B cell (primary cell): ENCODE measurements at regions not wholly inside any gene's neighbourhood (a gene's known extent, or its start where the extent isn't known, plus 50 kb on each side); places are given as distances from the start of the nearest gene placed in this dataset.

Source experiments
- ATAC-seq: fragments of 200-7000 bp; cut with Tn5 transposase; one replicate; pipeline ENCODE4 v1.10.0; 2021; ENCODE audit warnings: low read depth, mild to moderate bottlenecking, moderate number of reproducible peaks, moderate library complexity
- CTCF ChIA-PET: fragments of 350-600 bp; sonication (Branson Sonifier 250); formaldehyde crosslinking; loops from one replicate; lab custom pipeline; 2021; ENCODE audit warnings: antibody characterized with exemption, inconsistent platforms; lab: Charles Lee
- POLR2A ChIA-PET: fragments of 350-600 bp; sonication (Branson Sonifier 250); formaldehyde crosslinking; loops from one replicate; lab custom pipeline; 2021; ENCODE audit warnings: antibody characterized with exemption; lab: Charles Lee
- DNase-seq: peaks from one replicate; pipeline ENCODE4 v3.0.0; 2013
- H2AFZ ChIP-seq: 2 replicates; pipeline ENCODE4 v1.6.1; 2012; ENCODE audit warnings: mild to moderate bottlenecking, low read depth, low read length; ENCODE audit not compliant: insufficient read depth, poor library complexity, severe bottlenecking
- H3K27ac ChIP-seq, 2 donors: 1 replicate in 1 of 2; 2 replicates in 1 of 2; pipeline ENCODE4 v1.5.1; 2012 to 2013; ENCODE audit warnings: low read length in 2 of 2, mild to moderate bottlenecking in 2 of 2, moderate library complexity in 1 of 2
- H3K27me3 ChIP-seq, 4 experiments: fragments of 200-600 bp in 1 of 4; sonication (generic) in 1 of 4; replicated peaks in 1 of 4; 1 replicate in 2 of 4; 2 replicates in 2 of 4; pipeline versions ENCODE4 v1.6.1 to v1.7.0; 2013 to 2016; ENCODE audit warnings: low read length in 3 of 4, mild to moderate bottlenecking in 2 of 4, mixed read lengths in 1 of 4, moderate library complexity in 1 of 4; ENCODE audit not compliant: insufficient read depth in 4 of 4, control insufficient read depth in 3 of 4; ENCODE audit errors: control extremely low read depth in 1 of 4
- H3K36me3 ChIP-seq, 2 experiments: replicated peaks in 1 of 2; 1 replicate in 1 of 2; 2 replicates in 1 of 2; pipeline versions ENCODE4 v1.6.1 to v1.7.1; 2013; ENCODE audit warnings: low read length in 1 of 2; ENCODE audit not compliant: insufficient read depth in 2 of 2, control insufficient read depth in 1 of 2; ENCODE audit errors: control extremely low read depth in 1 of 2, extremely low read depth in 1 of 2
- H3K4me1 ChIP-seq, 2 donors: fragments of 200-600 bp in 1 of 2; sonication (generic) in 1 of 2; 1 replicate in 1 of 2; 2 replicates in 1 of 2; pipeline versions ENCODE4 v1.5.1 to v1.6.1; 2013 to 2017; ENCODE audit warnings: low read length in 2 of 2; ENCODE audit not compliant: control insufficient read depth in 2 of 2, insufficient read depth in 2 of 2
- H3K4me2 ChIP-seq: replicated peaks from 2 replicates; pipeline ENCODE3; 2012; ENCODE audit warnings: mild to moderate bottlenecking, low read depth, low read length; ENCODE audit not compliant: poor library complexity, severe bottlenecking
- H3K4me3 ChIP-seq, 5 experiments: fragments of 200-600 bp in 1 of 5; sonication (generic) in 1 of 5; 1 replicate in 3 of 5; 2 replicates in 2 of 5; pipeline versions ENCODE4 v1.5.1 to v1.7.0; 2011 to 2016; ENCODE audit warnings: low read length in 4 of 5, mild to moderate bottlenecking in 4 of 5, low read depth in 2 of 5, control low read depth in 1 of 5, moderate library complexity in 1 of 5; ENCODE audit not compliant: insufficient read depth in 1 of 5; ENCODE audit errors: control extremely low read depth in 1 of 5, extremely low read depth in 1 of 5
- H3K79me2 ChIP-seq: fragments of 200-600 bp; sonication (generic); one replicate; pipeline ENCODE4 v1.6.0; 2016; ENCODE audit warnings: low read length; ENCODE audit not compliant: control insufficient read depth, insufficient read depth
- H3K9ac ChIP-seq: fragments of 200-600 bp; sonication (generic); 2 replicates; pipeline ENCODE4 v1.6.1; 2017; ENCODE audit warnings: mild to moderate bottlenecking, low read length, moderate library complexity
- H3K9me3 ChIP-seq, 3 donors: one replicate each; pipeline versions ENCODE4 v1.6.1 to v1.7.1; 2013; ENCODE audit warnings: low read length in 2 of 3; ENCODE audit not compliant: control insufficient read depth in 2 of 3, insufficient read depth in 1 of 3; ENCODE audit errors: control extremely low read depth in 1 of 3
- H4K20me1 ChIP-seq: 2 replicates; pipeline ENCODE4 v1.6.0; 2012; ENCODE audit warnings: mild to moderate bottlenecking, low read length; ENCODE audit not compliant: insufficient read depth, control insufficient read depth, poor library complexity, severe bottlenecking
- H3K27ac Mint-ChIP-seq: one replicate; pipeline ENCODE4 v1.8.0; 2021; ENCODE audit warnings: mixed read lengths
- H3K27me3 Mint-ChIP-seq: one replicate; pipeline ENCODE4 v1.8.0; 2021; ENCODE audit warnings: mixed read lengths
- H3K4me1 Mint-ChIP-seq: one replicate; pipeline ENCODE4 v1.8.0; 2021; ENCODE audit warnings: mixed read lengths
- H3K4me3 Mint-ChIP-seq: one replicate; pipeline ENCODE4 v1.8.0; 2021; ENCODE audit warnings: mixed read lengths
- H3K9me3 Mint-ChIP-seq: one replicate; pipeline ENCODE4 v1.8.0; 2022; ENCODE audit warnings: mixed read lengths; ENCODE audit not compliant: insufficient read depth
- EZH2 ChIP-seq: IDR thresholded peaks from 2 replicates; pipeline ENCODE4 v1.6.1; 2012; ENCODE audit warnings: borderline replicate concordance, low read depth, mild to moderate bottlenecking, moderate library complexity, low read length; ENCODE audit not compliant: insufficient read depth, poor library complexity, severe bottlenecking
- WGBS: methylation state at CpG from one replicate; pipeline ENCODE4 v1.1.5; 2013; ENCODE audit warnings: missing lambda C conversion rate; ENCODE audit not compliant: insufficient coverage; 5-methylcytosine and 5-hydroxymethylcytosine counted together
- intact Hi-C: fragments of 100-400 bp; cut with micrococcal nuclease; formaldehyde crosslinking; loops from one replicate; pipeline ENCODE4 v1.10.0; 2022
- TF ChIP-seq, protein P1 (sequence below): fragments of 200-600 bp; IDR thresholded peaks from one replicate; pipeline ENCODE4 v1.8.0; 2022; ENCODE audit warnings: antibody characterized with exemption, mild to moderate bottlenecking

- ATAC-seq (no peak), DNase-seq (no peak)
- peak overlapping the region; percentile 21 for H3K4me3 Mint-ChIP-seq
- H3K27me3 Mint-ChIP-seq: no peaks in the 10 kb centered on the region
- Histone ChIP-seq H3K36me3 (peaks cover 0 to 1% of the 10 kb centered on the region in 2 experiments), H3K9me3 (no peaks in the 10 kb centered on the region), H4K20me1 (no peaks in the 10 kb centered on the region), H3K4me1 (peaks cover 34 to 37% of the 10 kb centered on the region in 2 donors), H3K4me2 (peak overlapping the region; percentile 7), H3K79me2 (no peaks in the 10 kb centered on the region), H2AFZ (no peak overlapping the region), H3K9ac (no peak overlapping the region), H3K27me3 (no peaks in the 10 kb centered on the region), H3K4me3 (no peak overlapping the region), H3K27ac (no peak overlapping the region)
- no peak for TF ChIP-seq EZH2
- TF ChIP-seq, protein P1, sequence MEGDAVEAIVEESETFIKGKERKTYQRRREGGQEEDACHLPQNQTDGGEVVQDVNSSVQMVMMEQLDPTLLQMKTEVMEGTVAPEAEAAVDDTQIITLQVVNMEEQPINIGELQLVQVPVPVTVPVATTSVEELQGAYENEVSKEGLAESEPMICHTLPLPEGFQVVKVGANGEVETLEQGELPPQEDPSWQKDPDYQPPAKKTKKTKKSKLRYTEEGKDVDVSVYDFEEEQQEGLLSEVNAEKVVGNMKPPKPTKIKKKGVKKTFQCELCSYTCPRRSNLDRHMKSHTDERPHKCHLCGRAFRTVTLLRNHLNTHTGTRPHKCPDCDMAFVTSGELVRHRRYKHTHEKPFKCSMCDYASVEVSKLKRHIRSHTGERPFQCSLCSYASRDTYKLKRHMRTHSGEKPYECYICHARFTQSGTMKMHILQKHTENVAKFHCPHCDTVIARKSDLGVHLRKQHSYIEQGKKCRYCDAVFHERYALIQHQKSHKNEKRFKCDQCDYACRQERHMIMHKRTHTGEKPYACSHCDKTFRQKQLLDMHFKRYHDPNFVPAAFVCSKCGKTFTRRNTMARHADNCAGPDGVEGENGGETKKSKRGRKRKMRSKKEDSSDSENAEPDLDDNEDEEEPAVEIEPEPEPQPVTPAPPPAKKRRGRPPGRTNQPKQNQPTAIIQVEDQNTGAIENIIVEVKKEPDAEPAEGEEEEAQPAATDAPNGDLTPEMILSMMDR: no peak
- intact Hi-C loops: loop anchor here (1.0 to 10.0 kb wide), 4 partner anchors 9 to 258 kb away; no protein-coding TSS in a partner anchor
- no CpG with 5 or more reads among the region's 1 CpG for WGBS
- H3K4me1 Mint-ChIP-seq: peaks cover 38% of the 10 kb centered on the region
- no peak overlapping the region for H3K27ac Mint-ChIP-seq
- ChIA-PET CTCF (interaction anchor here (2.1 to 2.3 kb wide), 2 partner anchors 82 to 261 kb away, joined by 6 to 10 read pairs; no protein-coding TSS in a partner anchor), POLR2A (no interaction called here)
- H3K9me3 Mint-ChIP-seq: no peaks in the 10 kb centered on the region
These were observed 77.6 kb upstream of the VAV3 start for GRCh38 chr1:108042610-108043009.

- no peaks in the 10 kb centered on the region for H4K20me1 ChIP-seq
- no peaks in the 10 kb centered on the region for H3K27me3 Mint-ChIP-seq
- H3K36me3 ChIP-seq: peaks cover 0 to 1% of the 10 kb centered on the region in 2 experiments
- ChIA-PET POLR2A (no interaction called here), CTCF (interaction anchor here (0.6 to 2.3 kb wide), 4 partner anchors 78 to 259 kb away, joined by 3 to 6 read pairs (median 3); no protein-coding TSS in a partner anchor)
- peak; percentile 60 for ATAC-seq
- TF ChIP-seq, protein P1: no peak
- TF ChIP-seq EZH2: no peak
- H3K9ac ChIP-seq: peak overlapping the region; percentile 22
- peak overlapping the region; percentile 61 to 80 for H3K27ac ChIP-seq
- H3K9me3 ChIP-seq: no peaks in the 10 kb centered on the region
- H2AFZ ChIP-seq: peak overlapping the region; percentile 71
- H3K4me2 ChIP-seq: peak overlapping the region; percentile 57
- 38% methylated on average over 5 of the region's 7 CpGs for WGBS
- H3K27me3 ChIP-seq: no peaks in the 10 kb centered on the region
- peak overlapping the region; percentile 67 for H3K4me3 Mint-ChIP-seq
- H3K4me3 ChIP-seq: peak overlapping the region in 1 of 5 experiments; percentile 25
- H3K27ac Mint-ChIP-seq: peak overlapping the region; percentile 79
- H3K79me2 ChIP-seq: no peaks in the 10 kb centered on the region
- peak; percentile 68 for DNase-seq
- peaks cover 34 to 37% of the 10 kb centered on the region in 2 donors for H3K4me1 ChIP-seq
- H3K4me1 Mint-ChIP-seq: peaks cover 38% of the 10 kb centered on the region
- intact Hi-C loops: loop anchor here (2.0 to 10.0 kb wide), 4 partner anchors 37 to 257 kb away; partner anchors contain the start of gene VAV3
- H3K9me3 Mint-ChIP-seq: no peaks in the 10 kb centered on the region
These were observed 76.6 kb upstream of the VAV3 start for GRCh38 chr1:108041360-108042142.
